ENCODE measurements at regions not wholly inside any gene's neighbourhood (a gene's known extent, or its start where the extent isn't known, plus 50 kb on each side); places are given as distances from the start of the nearest gene placed in this dataset.

DNA sequence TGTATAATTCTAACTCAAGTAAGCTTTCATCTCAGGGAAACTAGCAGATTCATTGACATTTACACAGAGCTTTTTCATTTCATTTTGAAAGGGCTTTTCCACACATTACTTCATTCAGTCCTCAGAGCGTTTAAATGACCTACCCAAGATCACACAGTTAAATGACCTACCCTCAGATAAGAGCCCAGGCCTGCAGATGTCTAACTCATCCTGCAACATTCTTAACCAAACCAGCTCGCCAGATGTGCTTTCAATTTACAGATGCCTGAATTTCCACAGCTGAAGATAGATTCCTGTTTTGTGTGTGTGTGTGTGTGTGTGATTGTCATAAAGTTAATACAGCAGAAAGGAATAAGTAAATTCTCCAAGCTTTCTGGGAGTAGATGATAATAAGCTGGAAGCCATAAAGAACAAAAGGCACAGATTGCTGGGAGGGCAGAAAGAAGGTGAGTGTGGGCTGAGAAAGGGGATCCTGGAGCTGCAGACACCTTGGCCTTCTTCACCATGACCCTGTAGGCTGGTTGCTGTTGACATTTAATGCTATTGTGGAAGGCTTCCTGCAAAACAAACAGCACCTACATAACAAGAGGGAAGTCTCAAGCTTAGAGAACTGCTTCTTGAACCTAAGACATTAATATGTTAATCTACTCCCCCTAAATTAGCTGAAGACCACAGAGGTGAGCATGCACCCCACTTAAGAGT lies 489.7 kb upstream of the CELF2 start:
- TF ChIP-seq EZH2 (IDR thresholded peaks at IDR 0.05; ENCODE audit: insufficient read depth, poor library complexity, severe bottlenecking) (no peak), EZH2phosphoT487 (IDR thresholded peaks at IDR 0.05; ENCODE audit: insufficient read depth, low read depth) (no peak)
